Stimulated activated CD8-positive, alpha-beta memory T cell treated with anti-CD3 and anti-CD28 coated beads, Interleukin-15, amount 100 ng/mL, for 1 hour (primary cell): ENCODE measurements at regions not wholly inside any gene's neighbourhood (a gene's known extent, or its start where the extent isn't known, plus 50 kb on each side); places are given as distances from the start of the nearest gene placed in this dataset.

Source experiments
- DNase-seq: peaks from one replicate; pipeline ENCODE4 v3.0.0-alpha.2; 2020; ENCODE audit warnings: low read depth

- DNase-seq = no peak
Measured at GRCh38 chr11:95717314-95717713, 72.3 kb downstream of the FAM76B start.

GRCh38 chr11:95716266-95716665 is 73.3 kb downstream of the FAM76B start:
- no peak for DNase-seq

- DNase-seq = no peak
Measured at GRCh38 chr11:95715777-95716241, 73.8 kb downstream of the FAM76B start.

- no peak for DNase-seq
Measured at GRCh38 chr11:95714843-95715776, 74.5 kb downstream of the FAM76B start.

GRCh38 chr11:95713428-95713827 is 76.2 kb downstream of the FAM76B start:
- DNase-seq = no peak

GRCh38 chr11:95711945-95712221 is 77.7 kb downstream of the FAM76B start:
- no peak for DNase-seq

- DNase-seq = no peak
Measured at GRCh38 chr11:95711162-95711944, 78.2 kb downstream of the FAM76B start.

GRCh38 chr11:95708681-95709080 is 80.9 kb downstream of the FAM76B start:
- no peak for DNase-seq

- no peak for DNase-seq
Measured at GRCh38 chr11:95706974-95707387, 82.6 kb downstream of the FAM76B start.

GRCh38 chr11:95705485-95706124 is 84.0 kb downstream of the FAM76B start:
- peak; percentile 76 for DNase-seq

GRCh38 chr11:95704865-95705264 is 84.7 kb downstream of the FAM76B start:
- DNase-seq = no peak

- no peak for DNase-seq
Measured at GRCh38 chr11:95703049-95703448, 86.5 kb downstream of the FAM76B start.

- DNase-seq = no peak
Measured at GRCh38 chr11:95702526-95702925, 87.1 kb downstream of the FAM76B start.

GRCh38 chr11:95700471-95700817 is 89.1 kb downstream of the FAM76B start:
- no peak for DNase-seq

- DNase-seq = no peak
Measured at GRCh38 chr11:95699631-95700470, 89.7 kb downstream of the FAM76B start.

- DNase-seq = no peak
Measured at GRCh38 chr11:95698676-95699557, 90.7 kb downstream of the FAM76B start.

GRCh38 chr11:95697614-95698408 is 91.8 kb downstream of the FAM76B start:
- DNase-seq = no peak

- DNase-seq = no peak
Measured at GRCh38 chr11:95695181-95695580, 94.4 kb downstream of the FAM76B start.

- DNase-seq = no peak
Measured at GRCh38 chr11:95693298-95693697, 96.3 kb downstream of the FAM76B start.
